K562 (cell line): ENCODE measurements at regions not wholly inside any gene's neighbourhood (a gene's known extent, or its start where the extent isn't known, plus 50 kb on each side); places are given as distances from the start of the nearest gene placed in this dataset.

Experiments
- ATAC-seq: fragments of 200-7000 bp; cut with Tn5 transposase; 3 replicates; pipeline ENCODE4 v1.9.1; 2020; ENCODE audit warnings: moderate library complexity
- BruUV-seq: library from RNA; stranded (reverse); fragments of 400-500 nt; replicated peaks from 2 replicates; lab custom pipeline; 2021; lab: Mats Ljungman, UMichigan
- CTCF ChIA-PET: fragments of 300-600 bp; formaldehyde crosslinking; extraction: SDS; loops from one replicate; lab custom pipeline; 2021; ENCODE audit warnings: low intra/inter-chr PET ratio; lab: Yijun Ruan, JAX
- POLR2A ChIA-PET: fragments of 300-600, 350-650 bp; sonication (Branson Sonifier 250); formaldehyde crosslinking; extraction: SDS; loops from one replicate; lab custom pipeline; 2021; ENCODE audit warnings: antibody characterized with exemption, inconsistent platforms; lab: Yijun Ruan, JAX
- DNase-seq, 4 experiments: peaks; one replicate each; pipeline versions ENCODE4 v3.0.0 to v3.0.0-alpha.2; 2011 to 2018; ENCODE audit warnings: low spot score in 3 of 4, mixed read lengths in 3 of 4; ENCODE audit errors: extremely low read depth in 1 of 4
- FAIRE-seq: peaks from 2 replicates; lab custom pipeline; 2011; peaks lifted over from hg19 to GRCh38; lab: Jason Lieb, UNC
- H2AFZ ChIP-seq: 2 replicates; pipeline ENCODE4 v1.6.0; 2011; ENCODE audit warnings: low read depth, low read length, control low read depth, inconsistent platforms
- H3K27ac ChIP-seq: fragments of 200-600 bp; 3 replicates; pipeline ENCODE4 v1.8.0; 2011; ENCODE audit warnings: low read depth, mild to moderate bottlenecking, control low read depth, inconsistent platforms, low read length, moderate library complexity, mixed read lengths; ENCODE audit errors: extremely low read depth
- H3K27me3 ChIP-seq, 2 experiments: fragments of 300-600 bp in 1 of 2; 2 replicates in 1 of 2; 3 replicates in 1 of 2; pipeline versions ENCODE4 v1.6.0 to v1.8.0; 2011; ENCODE audit warnings: inconsistent platforms in 2 of 2, low read length in 2 of 2, mild to moderate bottlenecking in 1 of 2, mixed read lengths in 1 of 2, moderate library complexity in 1 of 2; ENCODE audit not compliant: control insufficient read depth in 2 of 2, insufficient read depth in 2 of 2
- H3K36me3 ChIP-seq: fragments of 300-600 bp; 3 replicates; pipeline ENCODE4 v1.8.0; 2011; ENCODE audit warnings: mild to moderate bottlenecking, low read length, inconsistent platforms; ENCODE audit not compliant: control insufficient read depth, insufficient read depth
- H3K4me1 ChIP-seq, 2 experiments: fragments of 200-600 bp in 1 of 2; replicated peaks in 1 of 2; 2 replicates in 1 of 2; 3 replicates in 1 of 2; pipeline versions ENCODE4 v1.5.1 to v1.8.0; 2011; ENCODE audit warnings: inconsistent platforms in 2 of 2, low read length in 2 of 2, mild to moderate bottlenecking in 1 of 2, mixed read lengths in 1 of 2, moderate library complexity in 1 of 2; ENCODE audit not compliant: control insufficient read depth in 2 of 2, insufficient read depth in 2 of 2
- H3K4me2 ChIP-seq: 2 replicates; pipeline ENCODE4 v1.6.1; 2011; ENCODE audit warnings: low read length, control low read depth, inconsistent platforms, mixed read lengths; ENCODE audit not compliant: insufficient read depth
- H3K4me3 ChIP-seq: fragments of 200-600 bp; sonication (generic), shearing (Covaris generic); 2 replicates; pipeline ENCODE4 v1.5.1; 2016; ENCODE audit warnings: control low read depth, inconsistent platforms
- H3K79me2 ChIP-seq: fragments of 200-600 bp; 3 replicates; pipeline ENCODE4 v1.8.0; 2011; ENCODE audit warnings: low read length, inconsistent platforms; ENCODE audit not compliant: control insufficient read depth, insufficient read depth
- H3K9ac ChIP-seq, 2 experiments: 2 replicates each; pipeline versions ENCODE4 v1.6.0 to v1.6.1; 2011; ENCODE audit warnings: low read depth in 2 of 2, low read length in 2 of 2, control low read depth in 1 of 2, inconsistent platforms in 1 of 2, mild to moderate bottlenecking in 1 of 2, mixed read lengths in 1 of 2; ENCODE audit not compliant: insufficient read depth in 1 of 2
- H3K9me1 ChIP-seq: one replicate; pipeline ENCODE4 v1.6.0; 2011; ENCODE audit warnings: inconsistent platforms, mild to moderate bottlenecking, low read length, moderate library complexity; ENCODE audit not compliant: control insufficient read depth, insufficient read depth
- H3K9me3 ChIP-seq: replicated peaks from 2 replicates; pipeline ENCODE4 v1.5.1; 2011; ENCODE audit warnings: low read depth, low read length, inconsistent platforms; ENCODE audit not compliant: control insufficient read depth, insufficient read depth
- H4K20me1 ChIP-seq: replicated peaks from 2 replicates; pipeline ENCODE4 v1.6.1; 2011; ENCODE audit warnings: low read length, inconsistent platforms, mixed read lengths; ENCODE audit not compliant: control insufficient read depth, insufficient read depth
- CCAR2 ChIP-seq: fragments of 200-400 bp; formaldehyde crosslinking; IDR thresholded peaks from 2 replicates; pipeline ENCODE4 v1.6.1; 2017; ENCODE audit warnings: mild to moderate bottlenecking, low read depth, low read length
- CREB1 ChIP-seq, 2 experiments: sonication (generic) in 1 of 2; formaldehyde crosslinking in 1 of 2; IDR thresholded peaks; 2 replicates each; pipeline versions ENCODE4 v1.6.1 to v1.8.0; 2012 to 2022; ENCODE audit warnings: inconsistent platforms in 1 of 2, mild to moderate bottlenecking in 1 of 2, missing genetic modification reagents in 1 of 2, moderate library complexity in 1 of 2
- ETS2 ChIP-seq: IDR thresholded peaks from 2 replicates; pipeline ENCODE4 v1.6.1; 2016; ENCODE audit warnings: borderline replicate concordance, missing genetic modification characterization, mild to moderate bottlenecking, moderate library complexity, missing compliant biosample characterization; ENCODE audit not compliant: poor library complexity, severe bottlenecking
- HMG20A ChIP-seq: fragments of 450-650 bp; formaldehyde crosslinking; conservative IDR thresholded peaks from 2 replicates; pipeline ENCODE4 v1.4.0; 2020; ENCODE audit warnings: mild to moderate bottlenecking, mixed read lengths
- ILF3 ChIP-seq: fragments of 450-650 bp; IDR thresholded peaks from 2 replicates; pipeline ENCODE4 v1.6.1; 2018; ENCODE audit warnings: antibody characterized with exemption, mild to moderate bottlenecking, moderate library complexity, borderline replicate concordance
- KAT7 ChIP-seq: sonication (generic); formaldehyde crosslinking; IDR thresholded peaks from 2 replicates; pipeline ENCODE4 v1.8.0; 2022; ENCODE audit warnings: missing genetic modification reagents, mild to moderate bottlenecking, borderline replicate concordance
- NBN ChIP-seq: fragments of 450-650 bp; IDR thresholded peaks from 2 replicates; pipeline ENCODE4 v1.6.1; 2016; ENCODE audit warnings: low read depth, mild to moderate bottlenecking
- PCBP2 ChIP-seq: fragments of 200-400 bp; formaldehyde crosslinking; IDR thresholded peaks from 2 replicates; pipeline ENCODE4 v1.6.1; 2018; ENCODE audit warnings: low read length, low read depth, mild to moderate bottlenecking, moderate library complexity; ENCODE audit not compliant: poor library complexity, severe bottlenecking
- PHF20 ChIP-seq: fragments of 450-650 bp; IDR thresholded peaks from 2 replicates; pipeline ENCODE4 v1.6.1; 2018; ENCODE audit not compliant: partially characterized antibody
- POU5F1 ChIP-seq: fragments of 150-350 bp; IDR thresholded peaks from 2 replicates; pipeline ENCODE4 v1.6.1; 2014; ENCODE audit warnings: borderline replicate concordance, low read length, low read depth, mild to moderate bottlenecking; ENCODE audit not compliant: partially characterized antibody
- RBM39 ChIP-seq: fragments of 200-400 bp; formaldehyde crosslinking; optimal IDR thresholded peaks from 2 replicates; pipeline ENCODE3; 2018; ENCODE audit warnings: low read depth, low read length
- RHOXF2B ChIP-seq: fragments of 250-450 bp; sonication (Bioruptor Pico); conservative IDR thresholded peaks from 2 replicates; pipeline ENCODE4 v1.5.1; 2021
- SAFB2 ChIP-seq: fragments of 200-400 bp; formaldehyde crosslinking; IDR thresholded peaks from 2 replicates; pipeline ENCODE4 v1.6.1; 2018; ENCODE audit warnings: borderline replicate concordance, low read length, low read depth, moderate library complexity; ENCODE audit not compliant: severe bottlenecking
- WGBS: fragments of 100-300 bp; shearing (Covaris generic); methylation state at CpG from one replicate; pipeline ENCODE4 v1.1.6; 2016; ENCODE audit warnings: low coverage, mixed read lengths; ENCODE audit not compliant: insufficient coverage; ENCODE audit errors: missing lambda C conversion rate; 5-methylcytosine and 5-hydroxymethylcytosine counted together
- in situ Hi-C: fragments of 300-500 bp; cut with MboI; formaldehyde crosslinking; loops from 4 replicates; pipeline ENCODE4 v1.15.0; 2018; ENCODE audit warnings: inconsistent platforms, mixed read lengths
- intact Hi-C: fragments of 100-400 bp; cut with micrococcal nuclease; formaldehyde crosslinking; loops from 2 replicates; pipeline ENCODE4 v1.14.2; 2022
- TF ChIP-seq, protein P1 (sequence below): fragments of 450-650 bp; IDR thresholded peaks from 2 replicates; pipeline ENCODE4 v1.6.1; 2018; ENCODE audit warnings: mild to moderate bottlenecking, low read depth; ENCODE audit not compliant: partially characterized antibody
- TF ChIP-seq, protein P2 (sequence below), 2 experiments: fragments of 200-800 bp in 1 of 2; sonication (Bioruptor generic) in 1 of 2; sonication (generic) in 1 of 2; formaldehyde crosslinking in 1 of 2; IDR thresholded peaks in 1 of 2; conservative IDR thresholded peaks in 1 of 2; 2 replicates each; pipeline versions ENCODE4 v1.5.0 to v1.6.1; 2016 to 2020; ENCODE audit warnings: missing compliant biosample characterization in 1 of 2, missing genetic modification characterization in 1 of 2, missing genetic modification reagents in 1 of 2
- TF ChIP-seq, protein P3 (sequence below): sonication (generic); formaldehyde crosslinking; IDR thresholded peaks from 2 replicates; pipeline ENCODE4 v1.8.0; 2023; ENCODE audit warnings: mild to moderate bottlenecking, missing genetic modification reagents

DNA sequence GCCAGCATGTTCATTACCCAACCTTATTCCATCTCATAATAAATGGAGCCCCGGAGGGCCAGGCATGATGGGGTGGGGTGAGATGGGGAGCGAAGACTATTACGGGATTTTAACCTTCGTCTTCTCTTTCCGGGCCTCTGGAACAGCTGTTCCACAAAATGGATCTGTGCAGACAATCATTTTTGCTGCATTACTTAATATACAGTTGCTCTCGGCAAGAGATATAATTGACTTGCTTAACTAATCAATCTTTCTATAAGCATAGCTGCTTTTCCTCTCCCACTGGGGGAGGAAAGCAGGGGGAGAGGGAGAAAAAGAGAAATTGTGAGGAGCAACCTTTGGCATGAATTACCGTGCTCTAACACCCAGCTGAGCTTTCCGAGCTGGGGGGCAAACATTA, 440.4 kb downstream of the BUD13 start:
- H3K36me3 ChIP-seq, result no peaks in the 10 kb centered on the region
- H3K9me1 ChIP-seq, result no peaks in the 10 kb centered on the region
- FAIRE-seq, result no peak
- intact Hi-C loops (no loop called here), in situ Hi-C loops (no loop called here)
- H4K20me1 ChIP-seq, result no peaks in the 10 kb centered on the region
- BruUV-seq, result no TSS peak
- no peaks in the 10 kb centered on the region for H3K27me3 ChIP-seq
- H3K27ac ChIP-seq, result no peak overlapping the region
- ATAC-seq, result no peak
- H3K4me1 ChIP-seq, result no peaks in the 10 kb centered on the region
- no peak overlapping the region for H2AFZ ChIP-seq
- DNase-seq, result no peak
- no peak overlapping the region for H3K4me2 ChIP-seq
- H3K9ac ChIP-seq, result no peak overlapping the region
- no peak overlapping the region for H3K4me3 ChIP-seq
- 4% methylated on average over 8 of the region's 8 CpGs for WGBS
- H3K79me2 ChIP-seq, result no peaks in the 10 kb centered on the region
- H3K9me3 ChIP-seq, result no peaks in the 10 kb centered on the region
- CTCF ChIA-PET, result no interaction called here
- POLR2A ChIA-PET, result no interaction called here
- TF ChIP-seq ETS2 (tag) (no peak), RHOXF2B (CRISPR knock-in tag) (no peak), CREB1 (IDR thresholded peaks at IDR 0.05) (no peak), CREB1 (CRISPR knock-in tag; IDR thresholded peaks at IDR 0.05) (no peak), SAFB2 (no peak), PCBP2 (no peak), CCAR2 (no peak), PHF20 (no peak), HMG20A (CRISPR knock-in tag) (no peak), RBM39 (no peak), POU5F1 (no peak), ILF3 (no peak), NBN (no peak), KAT7 (no peak)
- TF ChIP-seq, protein P1, sequence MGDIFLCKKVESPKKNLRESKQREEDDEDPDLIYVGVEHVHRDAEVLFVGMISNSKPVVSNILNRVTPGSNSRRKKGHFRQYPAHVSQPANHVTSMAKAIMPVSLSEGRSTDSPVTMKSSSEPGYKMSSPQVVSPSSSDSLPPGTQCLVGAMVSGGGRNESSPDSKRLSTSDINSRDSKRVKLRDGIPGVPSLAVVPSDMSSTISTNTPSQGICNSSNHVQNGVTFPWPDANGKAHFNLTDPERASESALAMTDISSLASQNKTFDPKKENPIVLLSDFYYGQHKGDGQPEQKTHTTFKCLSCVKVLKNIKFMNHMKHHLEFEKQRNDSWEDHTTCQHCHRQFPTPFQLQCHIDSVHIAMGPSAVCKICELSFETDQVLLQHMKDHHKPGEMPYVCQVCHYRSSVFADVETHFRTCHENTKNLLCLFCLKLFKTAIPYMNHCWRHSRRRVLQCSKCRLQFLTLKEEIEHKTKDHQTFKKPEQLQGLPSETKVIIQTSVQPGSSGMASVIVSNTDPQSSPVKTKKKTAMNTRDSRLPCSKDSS, result no peak
- TF ChIP-seq, protein P2, sequence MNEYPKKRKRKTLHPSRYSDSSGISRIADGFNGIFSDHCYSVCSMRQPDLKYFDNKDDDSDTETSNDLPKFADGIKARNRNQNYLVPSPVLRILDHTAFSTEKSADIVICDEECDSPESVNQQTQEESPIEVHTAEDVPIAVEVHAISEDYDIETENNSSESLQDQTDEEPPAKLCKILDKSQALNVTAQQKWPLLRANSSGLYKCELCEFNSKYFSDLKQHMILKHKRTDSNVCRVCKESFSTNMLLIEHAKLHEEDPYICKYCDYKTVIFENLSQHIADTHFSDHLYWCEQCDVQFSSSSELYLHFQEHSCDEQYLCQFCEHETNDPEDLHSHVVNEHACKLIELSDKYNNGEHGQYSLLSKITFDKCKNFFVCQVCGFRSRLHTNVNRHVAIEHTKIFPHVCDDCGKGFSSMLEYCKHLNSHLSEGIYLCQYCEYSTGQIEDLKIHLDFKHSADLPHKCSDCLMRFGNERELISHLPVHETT (CRISPR knock-in tag; conservative IDR thresholded peaks at IDR 0.05 in 1 of 2, IDR thresholded peaks at IDR 0.05 in 1 of 2), result no peak
- TF ChIP-seq, protein P3, sequence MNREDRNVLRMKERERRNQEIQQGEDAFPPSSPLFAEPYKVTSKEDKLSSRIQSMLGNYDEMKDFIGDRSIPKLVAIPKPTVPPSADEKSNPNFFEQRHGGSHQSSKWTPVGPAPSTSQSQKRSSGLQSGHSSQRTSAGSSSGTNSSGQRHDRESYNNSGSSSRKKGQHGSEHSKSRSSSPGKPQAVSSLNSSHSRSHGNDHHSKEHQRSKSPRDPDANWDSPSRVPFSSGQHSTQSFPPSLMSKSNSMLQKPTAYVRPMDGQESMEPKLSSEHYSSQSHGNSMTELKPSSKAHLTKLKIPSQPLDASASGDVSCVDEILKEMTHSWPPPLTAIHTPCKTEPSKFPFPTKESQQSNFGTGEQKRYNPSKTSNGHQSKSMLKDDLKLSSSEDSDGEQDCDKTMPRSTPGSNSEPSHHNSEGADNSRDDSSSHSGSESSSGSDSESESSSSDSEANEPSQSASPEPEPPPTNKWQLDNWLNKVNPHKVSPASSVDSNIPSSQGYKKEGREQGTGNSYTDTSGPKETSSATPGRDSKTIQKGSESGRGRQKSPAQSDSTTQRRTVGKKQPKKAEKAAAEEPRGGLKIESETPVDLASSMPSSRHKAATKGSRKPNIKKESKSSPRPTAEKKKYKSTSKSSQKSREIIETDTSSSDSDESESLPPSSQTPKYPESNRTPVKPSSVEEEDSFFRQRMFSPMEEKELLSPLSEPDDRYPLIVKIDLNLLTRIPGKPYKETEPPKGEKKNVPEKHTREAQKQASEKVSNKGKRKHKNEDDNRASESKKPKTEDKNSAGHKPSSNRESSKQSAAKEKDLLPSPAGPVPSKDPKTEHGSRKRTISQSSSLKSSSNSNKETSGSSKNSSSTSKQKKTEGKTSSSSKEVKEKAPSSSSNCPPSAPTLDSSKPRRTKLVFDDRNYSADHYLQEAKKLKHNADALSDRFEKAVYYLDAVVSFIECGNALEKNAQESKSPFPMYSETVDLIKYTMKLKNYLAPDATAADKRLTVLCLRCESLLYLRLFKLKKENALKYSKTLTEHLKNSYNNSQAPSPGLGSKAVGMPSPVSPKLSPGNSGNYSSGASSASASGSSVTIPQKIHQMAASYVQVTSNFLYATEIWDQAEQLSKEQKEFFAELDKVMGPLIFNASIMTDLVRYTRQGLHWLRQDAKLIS (CRISPR knock-in tag), result no peak
